Mucosa of gallbladder (tissue), 1 donor: ENCODE measurements at regions not wholly inside any gene's neighbourhood (a gene's known extent, or its start where the extent isn't known, plus 50 kb on each side); places are given as distances from the start of the nearest gene placed in this dataset.
"Not testable (repeated sequence)": the region's sequence is repeated elsewhere in the genome, so short reads cannot be mapped to it uniquely, and the experiment has no call there.

Experiments
- DNase-seq: peaks from one replicate; pipeline ENCODE4 v3.0.0-alpha.2; 2020; ENCODE audit warnings: low spot score
- donor health status: DM: no; HTN: no; CAD: no.

DNA sequence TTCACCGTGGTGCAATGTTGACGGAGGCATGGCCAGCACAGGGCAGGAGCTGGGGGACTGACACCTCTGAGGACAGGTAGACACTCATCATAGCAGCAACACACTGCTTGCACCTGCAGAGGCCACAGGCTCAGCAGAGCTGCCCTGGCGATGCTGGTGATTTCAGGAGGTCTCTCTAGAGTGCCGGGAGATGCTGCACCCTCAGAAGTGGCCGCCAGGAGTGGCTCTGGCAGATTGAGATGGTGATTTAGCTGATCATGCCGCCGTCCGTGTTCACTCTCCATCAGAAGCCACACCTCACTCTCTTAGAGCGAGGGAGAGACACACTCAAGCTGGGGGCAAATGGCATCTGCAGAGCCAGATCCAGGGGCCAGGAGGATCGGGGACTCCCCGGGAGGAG is 244.6 kb upstream of the SGCG start:
- no peak for DNase-seq

DNA sequence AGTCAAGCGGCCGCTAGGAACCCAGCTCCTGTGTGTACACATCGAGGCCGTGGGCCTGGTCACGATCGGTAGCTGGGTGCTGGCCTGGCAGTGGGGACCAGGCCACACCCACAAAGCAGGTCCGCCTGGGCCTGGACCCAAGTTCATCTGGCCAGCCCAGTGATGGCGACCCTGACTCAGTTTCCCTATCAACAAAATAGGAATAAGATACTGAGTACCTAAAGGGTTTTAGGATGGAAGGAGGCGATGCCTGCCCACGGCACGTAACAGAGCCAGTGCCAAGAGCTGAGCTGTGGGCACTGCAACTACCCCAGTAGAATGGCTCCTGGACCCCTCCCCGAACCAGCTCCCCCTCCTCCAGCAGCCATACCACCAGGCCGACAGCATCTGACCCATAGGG is 243.5 kb upstream of the SGCG start:
- no peak for DNase-seq

DNA sequence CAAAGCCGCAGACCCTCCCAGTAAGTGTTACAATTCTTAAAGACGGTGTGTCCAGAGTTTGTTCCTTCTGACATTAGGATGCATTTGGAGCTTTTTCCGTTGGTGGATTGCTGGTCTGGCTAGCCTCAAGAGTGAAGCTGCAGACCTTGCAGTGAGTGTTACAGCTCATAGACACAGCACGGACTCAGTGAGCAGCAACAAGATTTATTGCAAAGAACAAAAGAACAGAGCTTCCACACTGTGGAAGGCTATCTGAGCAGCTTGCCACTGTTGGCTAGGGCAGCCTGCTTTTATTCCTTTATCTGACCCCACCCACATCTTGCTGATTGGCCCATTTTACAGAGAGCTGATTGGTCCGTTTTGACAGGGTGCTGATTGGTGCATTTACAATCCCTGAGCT is 242.8 kb upstream of the SGCG start:
- no peak for DNase-seq

DNA sequence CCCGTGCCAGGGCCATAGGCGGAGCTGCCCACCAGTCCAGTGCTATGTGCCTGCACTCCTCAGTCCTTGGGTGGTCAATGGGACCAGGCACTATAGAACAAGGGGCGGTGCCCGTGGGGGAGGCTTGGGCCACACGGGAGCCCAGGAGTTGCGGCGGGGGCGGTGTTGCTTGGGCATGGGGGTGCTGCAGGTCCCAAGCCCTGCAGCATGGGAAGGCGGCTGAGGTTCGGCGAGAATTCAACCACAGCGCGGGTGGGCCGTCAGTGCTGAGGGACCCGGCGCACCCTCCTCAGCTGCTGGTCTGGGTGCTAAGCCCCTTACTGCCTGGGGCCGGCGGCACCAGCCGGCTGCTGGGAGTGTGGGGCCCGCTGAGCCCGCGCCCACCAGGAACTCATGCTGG is 242.2 kb upstream of the SGCG start:
- no peak for DNase-seq

DNA sequence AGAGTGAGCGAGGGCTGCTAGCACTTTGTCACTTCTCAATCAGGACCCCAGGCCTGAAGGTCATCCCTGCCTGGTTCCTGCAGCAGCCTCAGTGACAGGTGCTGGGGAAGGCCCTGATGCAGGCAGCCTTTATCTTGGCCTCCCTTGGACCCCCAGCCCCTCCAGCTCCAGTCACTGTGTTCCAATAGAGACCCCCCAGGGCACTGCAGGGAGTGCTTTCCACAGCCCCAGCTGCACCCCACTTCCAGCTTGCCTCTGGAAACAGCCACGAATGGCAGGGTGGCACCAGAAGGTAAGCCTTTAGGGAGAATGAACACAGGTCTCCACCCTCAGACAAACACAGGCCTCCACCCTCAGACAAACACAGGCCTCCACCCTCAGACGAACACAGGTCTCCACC is 241.6 kb upstream of the SGCG start:
- no peak for DNase-seq

DNA sequence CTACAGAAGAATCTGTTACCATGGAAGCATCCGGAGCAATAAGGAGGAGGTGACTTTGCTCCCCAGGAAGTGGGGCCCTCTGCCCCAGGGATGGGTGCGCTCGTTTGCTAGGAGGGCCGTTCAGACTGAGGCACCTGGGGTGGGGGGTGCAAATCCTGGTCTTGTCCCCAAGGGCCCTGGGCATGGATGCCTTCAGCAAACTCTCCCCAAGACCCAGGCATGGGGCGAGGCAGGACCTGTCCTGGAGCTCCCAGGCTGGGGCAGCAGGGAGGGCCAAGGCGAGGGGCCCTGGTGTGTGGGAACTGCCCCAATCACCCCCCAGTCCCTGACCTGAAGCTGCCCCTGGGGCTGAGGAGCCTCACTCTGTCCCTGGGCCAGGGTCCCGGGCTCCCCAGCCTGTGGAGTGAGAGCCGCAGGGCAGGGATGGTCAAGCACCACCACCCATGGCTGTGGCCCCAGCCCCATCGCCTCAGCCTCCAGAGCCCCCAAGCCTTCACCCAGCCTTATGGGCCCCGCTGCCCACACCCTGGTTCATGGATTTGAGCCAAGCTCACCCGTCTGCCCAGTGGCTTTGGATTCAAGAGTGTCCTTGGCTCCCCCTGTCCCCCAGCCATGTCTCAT is 240.6 kb upstream of the SGCG start:
- no peak for DNase-seq

DNA sequence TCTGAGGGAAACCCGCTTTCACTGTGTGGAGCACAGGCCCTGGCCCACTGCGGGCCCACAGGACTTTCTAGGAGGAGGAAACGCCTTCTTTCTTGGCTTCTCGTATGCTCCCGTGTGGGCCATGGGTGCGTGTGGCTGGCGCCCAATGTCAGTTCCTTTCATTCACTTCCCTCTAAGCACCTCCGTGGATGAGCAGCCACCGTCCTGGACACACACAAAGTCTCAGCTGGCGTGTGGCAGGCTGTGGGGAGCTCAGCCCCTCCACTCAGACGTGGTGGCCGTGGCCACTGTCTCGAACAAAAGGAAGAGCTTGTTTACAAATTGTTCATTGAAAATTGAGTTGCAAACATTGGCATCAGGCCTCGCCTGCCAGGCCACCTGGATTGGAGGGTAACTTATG is 240.0 kb upstream of the SGCG start:
- DNase-seq: no peak

DNA sequence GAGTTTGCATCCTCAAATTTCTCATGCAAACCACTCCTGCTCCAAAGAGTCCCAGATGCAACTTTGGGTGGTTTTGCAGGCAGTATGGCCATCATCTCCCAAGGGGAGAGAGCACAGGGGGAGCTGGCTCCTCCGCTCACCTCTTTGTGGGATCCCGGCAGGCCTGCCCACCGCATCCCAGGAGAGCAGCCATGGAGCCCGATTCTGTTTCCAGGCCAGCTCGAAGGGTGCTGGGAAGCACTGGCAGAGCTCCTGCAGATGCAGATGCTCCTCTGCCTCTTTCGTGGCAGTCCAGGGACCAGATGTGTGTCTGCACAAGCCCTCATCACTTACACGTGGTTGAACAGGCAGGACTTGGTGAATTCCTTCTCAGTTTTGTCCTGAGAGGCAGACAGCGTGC is 239.3 kb upstream of the SGCG start:
- not testable (repeated sequence) for DNase-seq

DNA sequence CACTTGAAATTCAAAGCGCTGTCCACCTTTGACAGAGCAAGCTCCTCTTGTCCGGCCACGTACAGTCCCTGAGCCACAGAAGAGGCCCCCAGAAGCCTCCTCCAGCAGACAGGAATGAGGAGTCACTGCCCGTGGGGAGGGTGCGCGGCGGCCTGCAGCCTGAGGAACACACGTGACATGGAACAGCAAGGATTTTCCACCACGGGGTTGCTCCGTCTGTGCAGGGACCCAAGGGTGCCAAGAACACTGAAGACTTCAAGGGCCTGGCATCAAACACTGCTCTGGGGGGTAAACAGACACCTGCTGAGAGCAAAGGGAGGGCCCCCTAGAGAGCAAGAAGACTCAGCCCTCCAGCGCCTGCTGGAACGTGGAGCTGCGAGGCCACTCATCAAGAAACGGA is 237.9 kb upstream of the SGCG start:
- not testable (repeated sequence) for DNase-seq

DNA sequence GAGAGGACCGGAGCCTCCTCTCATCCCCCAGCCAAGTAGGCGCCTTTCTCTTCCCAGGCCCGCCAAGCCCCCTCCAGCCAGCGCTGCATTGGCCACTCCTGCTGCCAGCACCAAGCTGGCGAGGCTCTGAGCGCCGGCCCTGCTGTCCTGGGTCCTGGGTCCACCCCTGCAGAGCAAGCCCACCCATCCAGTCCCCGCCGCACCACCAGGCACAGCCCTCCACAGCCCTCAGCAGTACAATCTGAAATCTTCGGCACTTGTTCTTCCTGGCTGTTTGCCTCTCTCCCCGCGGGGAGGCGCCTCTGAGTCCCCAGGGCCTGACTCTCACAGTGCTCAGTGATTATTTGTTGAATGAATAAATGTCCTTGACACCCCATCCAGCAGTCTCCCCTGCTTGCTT is 236.4 kb upstream of the SGCG start:
- DNase-seq: no peak

DNA sequence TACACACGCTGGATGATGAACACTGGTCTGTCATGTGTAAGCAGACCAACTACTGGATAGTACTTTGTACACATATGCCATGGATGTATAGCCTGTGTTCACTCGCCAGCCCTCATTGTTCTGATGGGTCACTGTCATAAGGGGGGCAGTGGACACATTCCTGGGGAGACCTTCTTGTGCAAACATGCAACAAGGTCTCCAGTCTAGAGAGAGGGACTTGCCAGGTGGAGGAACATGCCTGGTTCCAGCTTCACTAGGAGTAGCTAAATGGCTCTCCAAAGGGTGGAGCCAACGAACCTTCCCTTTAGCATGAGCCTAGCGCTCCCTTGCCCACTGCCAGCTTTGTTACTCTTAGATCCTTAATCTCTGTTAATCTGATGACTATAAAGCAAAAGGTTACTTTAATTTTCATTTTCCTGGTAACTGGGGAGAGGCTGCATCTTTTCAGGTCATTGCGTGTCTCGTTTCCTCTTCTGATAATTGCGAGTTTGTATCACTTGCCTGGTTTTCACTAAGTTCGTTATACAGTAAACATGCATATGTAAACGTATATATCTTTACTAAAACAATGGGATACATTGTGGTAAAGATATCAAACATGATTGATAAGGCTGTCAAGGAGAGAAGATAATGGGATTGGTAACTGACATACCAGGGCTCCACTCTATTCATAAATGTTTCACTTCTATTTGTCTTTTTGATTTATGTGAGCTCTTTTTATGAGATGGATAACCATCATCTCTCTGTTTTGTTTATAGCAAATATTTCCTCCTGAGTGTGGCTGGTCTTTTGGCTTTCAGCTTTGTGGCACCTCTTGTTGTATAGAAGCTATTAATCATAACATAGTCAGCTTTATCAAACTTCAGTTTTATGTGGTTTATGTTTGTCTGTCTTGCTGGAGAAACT is 235.2 kb upstream of the SGCG start:
- no peak for DNase-seq

DNA sequence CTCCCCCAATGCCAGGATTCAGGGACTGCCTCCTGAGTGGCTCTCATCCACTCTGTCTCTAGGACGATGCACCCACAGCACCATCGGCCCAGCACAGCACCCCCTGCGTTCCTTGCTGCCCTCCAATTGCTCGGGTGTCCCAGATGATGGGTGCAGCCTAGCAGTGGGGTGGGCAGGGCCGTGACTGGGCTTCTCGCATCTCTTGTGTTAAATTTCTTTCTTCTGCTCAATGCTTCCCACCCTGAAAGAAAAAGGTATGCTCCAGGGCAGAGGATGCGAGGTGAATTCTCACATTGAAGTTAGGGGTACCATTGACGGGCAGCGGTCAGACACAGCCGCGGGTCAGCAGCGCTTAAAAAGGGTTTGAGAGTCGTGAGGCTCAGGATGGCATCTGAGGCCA is 232.4 kb upstream of the SGCG start:
- DNase-seq: no peak

DNA sequence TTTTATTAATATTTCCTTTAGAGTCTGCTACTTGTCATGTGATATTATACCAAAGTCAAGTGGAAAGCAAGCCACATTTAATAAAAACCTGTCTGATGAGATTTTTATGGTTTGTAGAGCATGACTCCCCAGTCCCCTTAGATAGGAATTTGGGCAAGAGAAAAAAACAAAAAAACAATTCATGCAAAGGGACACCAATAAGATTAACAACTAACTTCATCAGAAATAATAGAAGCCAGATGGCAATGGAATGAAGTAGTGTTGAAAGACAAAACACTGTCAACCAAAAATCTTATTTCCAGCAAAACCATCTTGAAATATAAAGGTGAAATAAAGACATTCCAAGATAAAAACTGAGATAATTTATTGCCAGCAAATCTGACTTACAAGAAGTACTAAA is 228.8 kb upstream of the SGCG start:
- DNase-seq: not testable (repeated sequence)

DNA sequence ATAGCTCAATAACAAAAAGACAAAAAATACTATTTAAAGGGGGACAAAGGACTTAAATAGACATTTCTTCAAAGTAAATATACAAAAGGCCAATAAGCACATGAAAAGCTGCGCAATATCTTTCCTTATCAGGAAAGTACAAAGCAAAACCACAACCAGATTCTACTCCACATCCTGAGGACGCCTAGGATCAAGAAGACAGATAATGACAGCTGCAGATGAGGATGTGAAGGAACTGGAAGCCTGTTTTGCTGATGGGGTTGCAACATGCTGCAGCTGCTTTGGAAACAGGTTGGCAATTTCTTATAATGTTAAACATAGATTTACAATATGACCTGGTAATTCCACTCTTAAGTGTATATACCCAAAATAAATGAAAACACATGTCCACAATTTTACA is 225.6 kb upstream of the SGCG start:
- not testable (repeated sequence) for DNase-seq

DNA sequence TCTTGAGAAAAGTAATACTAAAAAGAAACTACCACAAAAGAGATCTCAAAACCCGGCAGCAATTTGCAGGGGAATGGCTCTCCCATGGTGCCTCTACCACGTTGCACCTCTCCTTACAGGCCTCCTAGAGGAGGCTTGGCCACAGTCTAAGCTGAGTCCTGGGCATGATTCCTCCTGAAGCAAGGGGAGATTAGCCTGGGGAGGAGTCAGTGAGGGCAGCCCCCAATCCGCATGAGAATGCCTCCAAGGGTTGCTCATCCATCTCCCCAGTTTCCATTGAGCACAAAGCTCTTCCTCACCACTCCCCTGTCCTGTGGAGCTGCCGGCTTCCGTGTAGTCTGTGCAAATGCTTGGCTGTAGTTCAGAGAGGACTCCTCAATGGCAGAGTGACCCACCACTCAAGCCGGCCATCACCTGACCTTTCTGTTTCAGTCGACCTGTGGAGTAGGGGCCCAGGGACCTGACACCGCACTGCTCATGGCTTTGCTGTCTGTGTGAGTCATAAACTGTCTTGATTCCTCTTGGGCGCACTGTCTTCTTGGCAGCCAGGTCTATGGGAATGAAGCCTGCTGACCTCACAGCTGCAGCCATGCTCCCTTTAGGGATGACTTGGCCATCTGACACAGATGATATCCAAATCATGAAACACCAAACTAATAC is 224.2 kb upstream of the SGCG start:
- not testable (repeated sequence) for DNase-seq

DNA sequence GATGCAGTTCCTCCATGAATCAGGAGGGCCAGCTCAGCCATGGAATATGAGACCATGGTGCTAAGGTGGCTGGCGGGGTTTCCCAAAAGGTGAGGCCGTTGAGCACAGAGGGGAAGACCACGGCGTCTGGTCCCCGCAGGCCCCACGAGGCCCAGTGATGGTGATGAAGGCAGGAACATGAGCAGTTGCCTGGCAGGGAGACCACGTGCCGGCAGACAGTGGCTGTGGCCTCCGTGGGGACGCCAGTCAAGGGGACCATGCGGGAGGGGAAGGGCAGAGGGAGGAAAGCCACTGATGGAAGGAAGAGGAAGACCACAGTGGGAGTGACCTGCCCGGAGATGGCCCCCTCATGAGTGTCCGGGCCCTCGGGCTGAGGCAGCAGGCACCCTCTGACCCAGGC is 220.9 kb upstream of the SGCG start:
- DNase-seq: not testable (repeated sequence)

DNA sequence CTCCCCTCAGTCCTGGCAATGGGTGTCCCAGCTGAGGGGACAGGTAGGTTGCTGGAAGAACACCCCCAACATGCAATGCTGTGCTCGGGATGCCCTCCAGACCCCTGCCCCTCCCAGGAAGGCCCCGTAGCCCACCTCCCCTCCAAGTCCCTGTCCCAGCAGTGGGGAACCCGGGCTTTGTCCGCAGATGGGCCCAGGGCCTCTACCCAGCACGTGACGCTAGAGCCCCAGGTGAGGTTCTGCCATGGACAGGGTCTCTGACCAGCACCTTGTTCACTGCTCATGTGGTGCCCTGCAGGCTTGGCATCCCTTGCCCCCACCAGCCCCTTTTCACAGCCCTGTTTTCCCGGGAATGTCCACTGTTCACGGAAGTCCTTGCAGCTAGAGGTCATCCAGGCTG is 220.0 kb upstream of the SGCG start:
- DNase-seq: no peak

DNA sequence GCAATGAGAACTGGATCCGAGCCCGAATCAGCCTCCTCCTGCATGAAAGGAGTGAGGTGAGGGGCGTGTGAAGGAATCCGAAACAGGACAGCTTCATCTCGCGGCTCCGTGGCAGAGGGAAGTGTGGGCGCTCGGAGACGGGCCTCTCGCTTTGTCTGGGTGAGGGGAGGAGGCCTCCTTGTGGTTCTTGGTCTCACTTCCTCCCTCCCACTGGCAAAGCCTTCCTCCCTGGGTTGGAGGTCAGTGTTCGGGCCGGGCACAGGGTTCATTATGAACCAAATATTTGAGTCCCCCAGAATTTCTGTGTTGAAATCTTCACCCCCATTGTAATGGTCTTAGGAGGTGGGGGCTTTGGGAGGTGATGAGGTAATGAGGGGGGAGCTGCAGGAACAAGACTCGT is 219.4 kb upstream of the SGCG start:
- not testable (repeated sequence) for DNase-seq

DNA sequence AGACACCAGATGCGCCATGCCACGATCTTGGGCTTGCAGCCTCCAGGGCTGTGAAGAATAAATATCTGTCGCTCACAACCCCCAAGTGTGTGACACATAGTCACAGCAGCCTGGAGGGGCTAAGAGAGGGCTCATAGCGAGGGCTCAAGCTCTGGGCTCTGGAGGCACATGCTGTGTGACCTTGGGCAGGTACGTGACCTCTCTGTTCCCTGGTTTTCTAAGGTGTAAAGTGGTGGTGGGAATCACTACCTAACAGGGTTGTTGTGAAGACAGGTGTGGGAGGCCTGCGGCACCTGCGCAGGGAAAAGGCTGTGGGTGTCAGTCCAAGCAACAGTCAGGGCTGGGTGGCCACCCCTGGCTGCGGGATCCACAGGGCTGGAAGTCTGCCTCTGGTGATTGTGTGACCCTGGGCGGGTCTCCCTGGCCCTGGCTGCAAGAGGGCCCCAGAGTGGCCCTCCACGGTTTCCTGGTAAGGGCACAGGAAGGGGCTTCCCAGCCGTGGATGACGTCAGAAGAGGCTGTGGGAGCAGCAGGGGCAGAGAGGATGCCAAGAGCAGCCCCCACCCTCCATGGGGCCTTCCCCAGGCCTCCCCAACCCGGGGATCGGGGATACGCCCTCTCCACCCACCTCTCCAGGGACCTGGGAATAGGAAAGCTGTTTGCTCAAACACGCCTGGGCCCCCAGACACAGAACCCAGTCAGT is 218.8 kb upstream of the SGCG start:
- DNase-seq: no peak

DNA sequence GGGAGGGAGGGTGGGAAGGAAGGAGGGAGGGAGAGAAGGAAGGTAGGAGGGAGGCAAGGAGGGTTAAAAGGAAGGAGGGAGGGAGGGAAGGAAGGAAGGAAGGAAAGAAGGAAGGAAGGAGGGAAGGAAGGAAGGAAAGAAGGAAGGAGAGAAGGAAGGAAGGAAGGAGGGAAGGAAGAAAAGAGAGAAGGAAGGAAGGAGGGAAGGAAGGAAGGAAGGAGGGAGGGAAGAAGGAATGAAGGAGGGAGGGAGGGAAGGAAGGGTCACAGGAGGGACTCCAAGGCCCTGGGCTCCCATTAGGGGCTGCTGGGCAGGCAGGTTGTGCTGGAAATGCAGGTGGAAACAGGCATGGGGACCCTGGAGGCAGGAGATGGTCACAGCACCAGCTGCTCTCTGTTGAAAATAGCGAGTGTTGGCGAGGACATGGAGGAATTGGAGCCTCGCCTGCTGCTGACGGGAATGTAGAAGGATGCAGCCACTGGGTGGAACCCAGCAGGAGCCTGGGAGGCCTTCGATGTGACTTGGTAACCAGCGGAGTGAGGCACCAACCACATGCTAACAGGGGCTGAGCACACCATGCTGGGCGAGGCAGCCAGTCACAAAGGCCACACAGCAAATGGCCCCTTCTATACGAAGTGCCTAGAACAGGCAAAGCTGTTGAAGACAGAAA is 217.3 kb upstream of the SGCG start:
- DNase-seq: not testable (repeated sequence)

DNA sequence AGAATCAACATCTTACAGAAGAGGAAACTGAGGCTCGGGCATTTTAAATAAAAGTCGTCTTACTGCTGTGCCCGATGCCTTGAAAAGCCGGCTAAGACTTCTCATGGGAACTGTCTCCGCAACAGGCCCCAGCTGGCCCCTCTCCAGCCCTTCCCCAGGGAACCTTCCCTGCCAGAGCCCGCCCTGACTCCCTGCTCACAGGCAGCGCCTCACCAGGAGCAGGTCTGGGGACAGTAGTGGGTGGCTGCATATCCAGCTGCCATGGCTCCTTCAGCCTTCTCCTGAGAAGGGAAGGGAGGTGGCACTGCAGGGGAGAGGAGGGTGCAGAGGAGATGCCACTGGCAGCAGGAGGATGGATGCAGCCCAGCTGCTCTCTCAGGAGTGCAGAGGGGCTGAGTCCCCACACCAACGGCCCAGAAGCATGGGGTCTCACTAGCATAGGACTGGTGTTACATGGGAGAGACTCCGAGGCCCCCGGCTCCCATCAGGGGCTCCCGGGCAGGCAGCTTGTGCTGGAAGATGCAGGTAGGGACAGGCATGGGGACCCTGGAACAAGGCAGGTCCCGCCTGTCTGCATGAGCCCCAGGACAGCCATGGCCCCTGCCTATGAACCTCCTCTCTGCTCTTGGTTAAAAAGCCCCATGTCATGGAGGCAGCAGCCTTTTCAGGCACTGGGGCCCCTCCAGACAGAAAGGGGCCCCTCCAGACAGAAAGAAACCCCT is 216.4 kb upstream of the SGCG start:
- DNase-seq: no peak
